ENCODE measurements at regions not wholly inside any gene's neighbourhood (a gene's known extent, or its start where the extent isn't known, plus 50 kb on each side); places are given as distances from the start of the nearest gene placed in this dataset.

DNA sequence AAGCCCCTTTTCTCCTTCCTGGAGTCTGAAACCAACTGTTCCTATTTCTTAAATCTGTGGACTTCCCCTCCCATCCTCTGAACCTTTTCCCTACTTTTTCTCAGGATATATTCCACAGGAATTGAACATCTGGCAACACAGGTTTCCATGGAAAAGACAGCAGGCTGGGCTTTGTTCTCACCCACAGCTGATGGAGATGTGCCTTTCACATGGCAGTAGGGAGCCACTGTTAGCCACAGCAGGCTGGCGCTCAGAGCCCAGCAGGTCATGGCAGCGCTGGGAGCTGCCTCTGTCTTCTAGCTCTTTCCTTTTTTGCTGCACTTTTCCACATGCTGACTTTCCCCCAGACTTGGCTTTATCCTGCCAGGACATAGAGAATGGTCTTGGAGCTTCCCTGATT, 116.4 kb upstream of the NLRP1 start:
- TF ChIP-seq CTCF (IDR thresholded peaks at IDR 0.05; ENCODE audit: borderline replicate concordance, extremely low read depth, low read length, poor library complexity, severe bottlenecking) (no peak), EZH2 (IDR thresholded peaks at IDR 0.05; ENCODE audit: borderline replicate concordance, low read depth, low read length, severe bottlenecking) (no peak)
